HK-2 (cell line): ENCODE measurements at regions not wholly inside any gene's neighbourhood (a gene's known extent, or its start where the extent isn't known, plus 50 kb on each side); places are given as distances from the start of the nearest gene placed in this dataset.
"Not testable (repeated sequence)": the region's sequence is repeated elsewhere in the genome, so short reads cannot be mapped to it uniquely, and the experiment has no call there.

Experiments
- DNase-seq: peaks from one replicate; pipeline ENCODE4 v3.0.0-alpha.2; 2018; ENCODE audit not compliant: unreplicated experiment

- no peak for DNase-seq
Observed at GRCh38 chr10:28859791-28860190, 182.5 kb downstream of the BAMBI start.

- DNase-seq, result no peak
Observed at GRCh38 chr10:28862219-28862618, 184.9 kb downstream of the BAMBI start.

- DNase-seq, result no peak
Observed at GRCh38 chr10:28869606-28870201, 192.4 kb downstream of the BAMBI start.

GRCh38 chr10:28871665-28872064 is 194.3 kb downstream of the BAMBI start:
- no peak for DNase-seq

DNA sequence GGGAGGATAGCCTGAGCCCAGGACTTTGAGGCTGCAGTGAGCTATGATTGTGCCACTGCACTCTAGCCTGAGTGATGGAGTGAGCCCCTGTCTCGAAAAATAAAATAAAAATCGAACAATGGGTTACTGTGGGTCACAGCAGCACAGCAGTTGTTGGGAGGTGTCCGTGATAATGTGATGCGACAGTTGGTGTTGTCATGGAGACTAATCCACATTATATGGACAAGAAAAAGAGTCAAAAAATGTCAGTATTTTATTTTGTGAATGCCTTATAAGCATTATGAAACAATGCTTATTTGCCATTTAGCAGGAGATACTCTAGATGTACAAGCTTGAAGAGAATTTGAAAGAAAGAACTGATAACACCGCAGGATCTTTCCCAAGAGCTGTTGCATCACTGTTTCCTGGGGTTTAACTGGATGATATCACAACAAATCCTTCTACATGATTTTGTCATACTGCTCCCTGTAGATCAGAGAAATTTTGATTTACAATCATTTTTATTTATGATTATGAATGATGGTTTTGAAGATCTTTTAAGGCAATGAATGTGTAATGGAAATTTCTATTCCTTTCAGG is 195.4 kb downstream of the BAMBI start:
- DNase-seq, result no peak

GRCh38 chr10:28873540-28873939 is 196.2 kb downstream of the BAMBI start:
- DNase-seq, result no peak

GRCh38 chr10:28874210-28874609 is 196.9 kb downstream of the BAMBI start:
- DNase-seq, result no peak

DNA sequence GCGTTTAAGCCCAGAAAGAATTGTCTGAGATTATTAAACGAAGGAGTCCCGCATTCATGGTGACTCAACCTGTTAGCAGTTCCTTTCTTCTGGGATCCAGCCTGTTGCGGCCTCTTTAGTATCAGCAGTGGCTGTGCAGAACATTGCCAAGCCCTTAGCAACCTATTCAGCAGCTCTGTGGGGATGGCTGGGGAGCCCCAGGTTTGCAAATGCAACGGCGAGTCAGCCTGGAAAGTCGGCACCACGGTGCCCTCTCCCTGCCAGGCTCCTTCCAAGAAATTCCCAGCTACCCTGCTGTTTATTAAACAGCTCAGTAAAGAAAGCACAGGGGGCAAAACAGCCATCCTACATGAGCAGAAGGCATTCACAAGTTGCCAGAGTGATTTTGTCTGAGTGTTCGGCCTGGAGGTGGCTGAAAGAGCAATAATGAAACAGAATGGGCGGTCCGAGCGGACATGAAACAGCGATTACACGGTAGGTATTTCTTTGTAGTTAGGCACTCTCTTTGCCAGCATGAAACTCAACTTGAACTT is 198.3 kb downstream of the BAMBI start:
- DNase-seq, result peak; percentile 12

DNA sequence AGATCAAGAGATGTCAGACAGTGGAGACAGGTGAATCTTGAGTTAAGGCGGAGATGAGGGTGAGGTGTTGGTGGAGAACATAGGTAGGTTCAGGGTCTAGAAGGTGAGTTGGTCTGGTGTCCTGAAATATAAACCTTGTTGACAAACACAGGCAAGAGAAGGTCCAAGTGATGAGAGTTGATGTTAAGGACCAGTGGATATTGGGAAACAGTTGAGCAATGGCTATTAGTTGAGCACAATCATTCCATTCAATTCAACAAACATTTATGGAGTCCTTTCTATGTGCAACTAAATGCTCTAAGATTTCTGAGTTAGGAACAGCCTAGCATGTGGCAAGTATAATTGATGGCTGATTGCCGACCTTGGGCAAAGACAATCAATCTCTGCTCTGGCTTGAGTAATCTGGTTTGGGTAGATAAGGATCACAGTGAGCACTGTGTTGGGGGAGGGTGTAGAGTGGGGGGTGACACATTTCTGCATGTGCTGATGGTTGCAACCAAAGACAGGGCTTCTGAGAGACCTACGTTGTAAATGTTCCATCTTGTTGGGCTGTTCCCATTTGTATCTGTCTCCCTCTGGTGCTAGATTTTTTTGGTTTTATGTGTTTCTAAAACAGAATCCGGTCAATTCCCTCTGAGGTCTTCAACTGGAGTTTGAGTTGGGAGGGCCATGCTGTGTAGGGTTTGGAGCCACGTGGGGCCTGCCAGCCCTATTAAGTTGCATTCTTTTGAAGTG is 201.1 kb downstream of the BAMBI start:
- no peak for DNase-seq

DNA sequence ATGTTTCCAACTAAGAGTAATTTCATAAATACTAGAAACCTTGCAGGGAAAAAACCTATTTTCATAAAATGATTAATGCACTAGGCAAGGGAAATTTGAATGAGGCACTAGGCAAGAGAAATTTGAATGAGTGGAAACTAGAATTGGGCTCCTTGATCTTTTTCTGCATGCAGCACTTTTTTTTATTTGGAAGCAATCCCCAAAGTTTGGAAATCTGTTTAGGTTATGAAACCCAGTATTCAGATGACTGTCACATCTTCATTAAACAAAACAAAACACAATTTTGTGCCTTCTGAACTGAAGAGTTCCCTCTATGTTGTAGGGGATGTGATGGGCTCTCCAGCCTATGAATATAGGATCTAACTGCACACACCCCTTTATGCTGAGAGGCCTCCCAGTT is 201.9 kb downstream of the BAMBI start:
- DNase-seq, result no peak

DNA sequence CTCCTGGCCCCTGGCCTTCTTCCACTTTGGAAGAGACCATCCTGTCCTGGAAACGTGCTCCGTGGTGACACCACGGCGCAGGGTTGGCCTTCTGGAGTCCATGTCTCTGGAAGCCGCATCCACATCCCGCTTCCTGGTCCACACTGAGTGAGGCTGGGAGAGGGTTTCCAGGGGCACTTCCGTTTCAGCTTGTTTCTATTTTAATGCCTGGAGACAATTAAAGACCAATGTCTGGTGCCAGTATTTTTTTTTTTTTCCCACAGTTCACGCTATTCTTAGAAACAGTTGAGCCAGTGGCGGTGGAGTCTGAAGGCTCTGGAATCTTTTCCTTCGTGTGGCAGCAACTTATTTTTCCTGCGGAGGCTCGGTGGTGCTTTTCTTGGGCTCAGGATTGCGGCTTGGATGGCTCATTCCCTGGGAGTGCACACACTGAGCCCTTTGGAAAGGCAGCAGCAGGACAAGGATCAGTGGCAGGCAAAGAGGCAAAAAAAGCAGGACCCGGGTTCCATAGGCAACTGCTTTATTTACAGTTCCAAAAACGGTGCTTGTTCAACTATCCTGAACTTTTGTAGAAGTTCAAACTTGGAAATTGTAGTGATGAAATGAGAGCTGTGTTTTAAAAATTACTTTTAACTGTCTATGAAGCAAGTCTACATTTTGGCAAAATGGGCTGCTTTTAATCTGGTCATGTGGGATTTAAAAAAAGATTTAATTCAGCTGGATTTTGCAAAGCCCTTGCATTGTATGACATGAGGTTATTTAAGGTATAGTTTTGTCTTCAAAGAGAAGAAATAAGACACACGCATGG is 202.8 kb downstream of the BAMBI start:
- no peak for DNase-seq

DNA sequence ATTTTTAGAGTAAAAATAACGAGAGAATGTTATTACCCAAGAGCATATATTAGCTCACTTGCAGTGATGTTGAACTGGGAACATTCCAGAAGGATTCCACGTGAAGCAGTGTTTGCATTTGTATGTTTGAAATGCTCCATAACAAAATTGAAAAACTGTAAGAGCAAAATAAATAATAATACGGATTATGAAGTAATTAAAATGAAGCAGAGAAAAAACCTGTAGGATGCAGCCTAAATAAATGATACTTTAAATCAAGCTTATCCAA is 203.3 kb downstream of the BAMBI start:
- DNase-seq, result no peak

DNA sequence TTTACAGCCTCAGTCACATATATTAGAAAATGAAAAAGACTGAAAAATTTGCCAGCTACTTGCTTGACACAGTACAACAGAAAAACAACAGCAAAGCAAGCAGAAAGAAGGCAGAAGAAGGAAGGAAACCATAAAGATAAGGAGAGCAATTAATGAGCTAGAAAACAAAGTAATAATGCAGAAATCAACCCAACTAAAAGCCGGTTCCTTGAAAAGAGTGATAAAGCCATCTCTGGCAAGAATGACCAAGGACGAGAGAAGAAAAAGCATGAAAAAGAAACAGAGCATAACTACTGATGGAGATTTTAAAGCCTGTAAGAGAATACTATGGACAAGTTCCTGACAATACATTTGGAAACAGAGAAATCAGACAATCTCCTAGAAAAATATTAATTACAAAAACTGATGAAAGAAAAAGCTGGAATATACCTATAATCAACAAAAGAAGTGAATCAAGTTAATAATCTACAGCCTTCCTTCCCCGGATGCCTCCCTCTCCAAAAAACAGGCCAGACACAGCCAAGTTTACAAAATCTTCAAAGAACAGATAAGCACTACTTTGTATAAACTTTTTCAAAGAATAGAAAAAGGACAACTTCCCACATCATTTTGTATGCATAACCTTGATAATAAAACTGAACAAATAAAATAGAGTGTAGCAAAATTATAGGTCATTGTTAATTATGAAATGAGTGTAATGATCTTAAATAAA is 204.0 kb downstream of the BAMBI start:
- DNase-seq, result no peak

DNA sequence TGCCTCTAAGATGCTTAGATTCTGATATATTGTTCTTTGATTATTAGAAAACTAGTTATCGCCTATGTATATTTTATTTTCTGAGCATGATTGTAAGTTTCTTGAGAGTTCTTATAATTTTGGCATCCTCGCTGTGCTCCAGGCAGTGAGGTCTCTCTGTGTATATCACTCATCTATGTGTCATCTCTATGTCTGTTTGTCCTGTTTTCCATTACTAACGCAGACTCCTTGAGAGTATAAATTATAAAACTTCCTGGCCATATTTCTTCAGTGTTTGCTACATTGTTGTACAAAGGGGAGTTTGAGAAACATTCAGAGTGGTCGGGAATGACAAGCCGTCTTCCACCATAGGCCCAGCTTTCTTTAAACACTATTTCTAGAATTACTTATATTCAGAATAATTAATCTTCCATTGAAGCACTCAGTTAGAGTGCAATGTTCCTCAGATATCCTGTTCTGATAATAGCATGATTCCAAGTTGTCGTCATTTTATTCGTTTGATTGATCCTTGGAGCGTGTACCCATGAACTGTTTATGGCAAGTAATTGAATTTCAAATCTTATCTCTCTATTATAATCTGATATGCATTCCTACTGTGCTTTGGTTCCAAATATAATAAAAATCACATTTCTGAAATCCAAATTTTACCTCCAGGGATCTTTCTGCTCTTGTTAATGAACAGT is 206.6 kb downstream of the BAMBI start:
- no peak for DNase-seq

- DNase-seq, result no peak
Observed at GRCh38 chr10:28890121-28890950, 213.0 kb downstream of the BAMBI start.

GRCh38 chr10:28891058-28891713 is 213.9 kb downstream of the BAMBI start:
- DNase-seq, result no peak

GRCh38 chr10:28892818-28893547 is 215.7 kb downstream of the BAMBI start:
- no peak for DNase-seq

DNA sequence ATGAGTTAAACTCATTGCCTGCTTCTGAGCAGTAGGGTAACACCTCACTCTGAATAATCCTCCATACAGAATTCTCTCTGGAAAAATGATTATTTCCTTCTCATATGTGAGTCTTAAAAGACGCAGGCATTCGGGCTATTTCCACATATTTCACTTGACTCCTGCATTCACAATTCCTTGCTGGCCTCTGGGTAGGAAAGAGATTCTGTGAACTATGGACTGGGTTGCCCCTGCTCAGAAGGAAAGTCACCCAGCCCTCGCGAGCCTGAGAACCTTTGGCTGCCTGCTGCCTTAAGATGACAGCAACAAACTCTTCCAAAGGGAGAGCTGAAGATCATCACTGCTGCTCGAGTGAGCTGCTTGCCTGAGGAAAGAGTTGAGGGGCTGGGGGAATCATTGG is 216.8 kb downstream of the BAMBI start:
- DNase-seq, result no peak

DNA sequence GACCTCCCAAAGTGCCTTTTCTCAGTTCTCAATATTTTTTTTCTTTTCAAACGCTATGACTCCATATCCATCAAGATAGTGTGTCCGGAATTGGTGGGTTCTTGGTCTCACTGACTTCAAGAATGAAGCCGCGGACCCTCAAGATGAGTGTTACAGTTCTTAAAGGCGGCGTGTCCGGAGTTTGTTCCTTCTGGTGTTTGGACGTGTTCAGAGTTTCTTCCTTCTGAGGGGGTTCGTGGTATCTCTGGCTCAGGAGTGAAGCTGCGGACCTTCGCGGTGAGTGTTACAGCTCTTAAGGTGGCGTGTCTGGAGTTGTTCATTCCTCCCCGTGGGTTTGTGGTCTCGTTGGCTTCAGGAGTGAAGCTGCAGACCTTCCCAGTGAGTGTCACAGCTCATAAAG is 218.3 kb downstream of the BAMBI start:
- DNase-seq, result not testable (repeated sequence)
